ENCODE measurements at regions not wholly inside any gene's neighbourhood (a gene's known extent, or its start where the extent isn't known, plus 50 kb on each side); places are given as distances from the start of the nearest gene placed in this dataset.

DNA sequence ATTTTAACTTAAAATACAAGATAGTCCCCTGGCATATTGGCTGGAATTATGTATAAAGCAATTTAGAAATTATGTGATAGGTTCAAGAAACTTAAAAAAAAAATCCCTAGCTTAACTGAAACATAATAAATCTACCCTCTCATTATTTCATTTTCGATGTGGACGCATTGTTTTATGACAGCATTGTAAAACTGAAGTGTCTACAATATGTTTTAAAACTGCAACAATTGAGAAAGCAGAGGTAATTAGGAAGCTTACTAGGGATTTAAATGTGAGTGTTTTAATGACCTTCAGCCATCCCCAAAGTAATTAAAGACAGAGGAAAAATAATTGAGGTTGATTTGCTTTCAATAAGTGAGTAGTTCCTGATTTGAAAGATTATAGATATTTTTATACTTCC, 776.0 kb downstream of the TBC1D32 start:
- no peak for DNase-seq (ENCODE audit: low spot score)
- no peak for TF ChIP-seq CTCF (IDR thresholded peaks at IDR 0.05)
- H3K27ac ChIP-seq = no peak overlapping the region
- no peak overlapping the region for H3K4me3 ChIP-seq

DNA sequence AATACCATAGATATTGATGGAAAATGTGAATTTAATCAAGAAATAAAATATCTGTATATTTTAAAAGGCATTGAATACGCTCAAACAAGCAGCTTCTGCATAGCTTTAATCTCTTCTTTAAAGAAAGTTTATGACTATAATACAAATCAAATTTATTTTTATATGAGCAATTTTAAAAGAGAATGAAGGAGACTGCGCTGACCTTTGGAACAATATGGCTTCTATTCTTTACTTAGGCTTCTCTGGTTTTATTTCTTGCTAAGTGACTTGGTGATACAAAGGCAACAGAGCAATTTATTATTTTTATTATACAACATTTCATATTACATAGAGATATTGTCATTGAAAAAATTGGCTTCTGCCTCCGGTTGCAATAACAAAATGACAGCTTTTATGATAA, 776.7 kb downstream of the TBC1D32 start:
- H3K4me3 ChIP-seq = no peak overlapping the region
- no peak for TF ChIP-seq CTCF (IDR thresholded peaks at IDR 0.05)
- H3K27ac ChIP-seq = no peak overlapping the region
- DNase-seq (ENCODE audit: low spot score) = no peak

DNA sequence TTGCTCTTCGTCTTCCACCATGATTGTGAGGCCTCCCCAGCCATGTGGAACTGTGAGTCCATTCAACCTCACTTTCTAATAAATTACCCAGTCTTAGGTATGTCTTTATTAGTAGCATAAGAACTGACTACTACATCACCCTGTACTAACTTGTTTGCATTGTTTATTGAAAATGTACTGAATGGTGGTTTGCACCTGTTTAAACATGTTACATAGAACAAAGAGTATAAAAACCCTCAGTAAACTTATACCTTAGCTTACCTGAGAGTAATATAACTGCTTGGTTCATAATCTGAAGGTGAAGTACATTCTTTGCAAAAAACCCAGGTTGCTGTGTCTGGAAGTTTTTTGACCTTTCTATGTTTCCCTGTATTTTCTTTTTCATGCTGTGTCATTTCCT, 777.8 kb downstream of the TBC1D32 start:
- Histone ChIP-seq H3K27ac (no peak overlapping the region), H3K4me3 (no peak overlapping the region)
- no peak for DNase-seq (ENCODE audit: low spot score)
- no peak for TF ChIP-seq CTCF (IDR thresholded peaks at IDR 0.05)

GRCh38 chr6:120553353-120553752, 780.9 kb downstream of the TBC1D32 start:
- Histone ChIP-seq H3K4me3 (no peak overlapping the region), H3K27ac (no peak overlapping the region)
- no peak for TF ChIP-seq CTCF (IDR thresholded peaks at IDR 0.05)
- DNase-seq (ENCODE audit: low spot score) = no peak

DNA sequence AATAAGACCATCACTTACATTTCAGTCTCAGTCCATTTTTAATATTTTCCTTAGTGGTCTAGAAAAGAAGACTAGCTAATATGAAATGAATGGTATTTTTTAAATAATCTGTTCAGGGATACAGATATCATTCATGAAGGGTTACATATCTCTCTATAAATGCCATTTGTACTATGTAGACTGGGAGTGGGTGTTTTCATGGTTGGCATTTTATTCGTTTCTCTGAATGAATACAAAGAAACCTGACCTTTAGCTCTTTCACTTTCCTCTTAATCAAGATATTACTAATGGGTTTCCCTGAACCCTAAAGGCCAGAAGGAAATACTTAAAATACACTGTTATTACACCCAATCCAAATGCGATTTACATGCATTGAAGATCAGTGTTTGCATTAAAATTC, 788.9 kb downstream of the TBC1D32 start:
- Histone ChIP-seq H3K4me3 (no peak overlapping the region), H3K27ac (no peak overlapping the region)
- no peak for TF ChIP-seq CTCF (IDR thresholded peaks at IDR 0.05)
- DNase-seq (ENCODE audit: low spot score) = no peak

GRCh38 chr6:120534954-120535353, 799.3 kb downstream of the TBC1D32 start:
- TF ChIP-seq CTCF (IDR thresholded peaks at IDR 0.05) = no peak
- Histone ChIP-seq H3K27ac (no peak overlapping the region), H3K4me3 (no peak overlapping the region)
- DNase-seq (ENCODE audit: low spot score) = no peak

- H3K27ac ChIP-seq = no peak overlapping the region
- no peak for DNase-seq (ENCODE audit: low spot score)
- no peak overlapping the region for H3K4me3 ChIP-seq
- no peak for TF ChIP-seq CTCF (IDR thresholded peaks at IDR 0.05)
Measured at GRCh38 chr6:120526576-120526975, 807.7 kb downstream of the TBC1D32 start.
